Right lobe of liver (tissue), 6 donors: ENCODE measurements at regions not wholly inside any gene's neighbourhood (a gene's known extent, or its start where the extent isn't known, plus 50 kb on each side); places are given as distances from the start of the nearest gene placed in this dataset.

Experiments used
- ATAC-seq, 4 donors: fragments of 200-7000 bp; cut with Tn5 transposase; one replicate each; pipeline ENCODE4 v1.9.1; 2020; ENCODE audit warnings: mild to moderate bottlenecking in 4 of 4, moderate library complexity in 4 of 4
- DNase-seq, 3 donors: peaks; one replicate each; pipeline ENCODE4 v3.0.0-alpha.2; 2020
- H3K27ac ChIP-seq, 3 donors: fragments of 200-600 bp; one replicate each; pipeline ENCODE4 v1.8.0; 2022
- H3K27me3 ChIP-seq, 2 donors: fragments of 200-600 bp; one replicate each; pipeline ENCODE4 v1.8.0; 2022
- H3K36me3 ChIP-seq, 4 donors: fragments of 200-600 bp; sonication (generic) in 1 of 4; one replicate each; pipeline versions ENCODE4 v1.5.1 to v1.8.0; 2017 to 2022; ENCODE audit warnings: control low read depth in 1 of 4
- H3K4me1 ChIP-seq, 4 donors: fragments of 200-600 bp; sonication (generic) in 1 of 4; one replicate each; pipeline versions ENCODE4 v1.5.1 to v1.8.0; 2017 to 2022; ENCODE audit warnings: control low read depth in 1 of 4
- H3K4me3 ChIP-seq, 3 donors: fragments of 200-600 bp; one replicate each; pipeline ENCODE4 v1.8.0; 2022
- H3K9me3 ChIP-seq, 4 donors: fragments of 200-600 bp; sonication (generic) in 1 of 4; one replicate each; pipeline versions ENCODE4 v1.5.1 to v1.8.0; 2017 to 2022; ENCODE audit warnings: control low read depth in 1 of 4
- POLR2A ChIP-seq: fragments of 450-650 bp; IDR thresholded peaks from one replicate; pipeline ENCODE4 v1.6.1; 2017; ENCODE audit warnings: antibody characterized with exemption, mild to moderate bottlenecking
- WGBS: methylation state at CpG from one replicate; pipeline ENCODE4 v1.1.6; 2018; ENCODE audit warnings: low coverage, low lambda C conversion rate; ENCODE audit not compliant: insufficient coverage; ENCODE audit errors: missing lambda C conversion rate; 5-methylcytosine and 5-hydroxymethylcytosine counted together
- intact Hi-C, 2 donors: fragments of 100-400 bp; cut with DNase I; formaldehyde crosslinking; loops; one replicate each; pipeline versions ENCODE4 v1.11.2 to v1.14.1; 2022
- TF ChIP-seq, protein P1 (sequence below), 4 donors: fragments of 200-600 bp in 3 of 4; fragments of 450-650 bp in 1 of 4; IDR thresholded peaks; one replicate each; pipeline versions ENCODE4 v1.5.1 to v1.8.0; 2016 to 2022; ENCODE audit warnings: antibody characterized with exemption in 4 of 4, mild to moderate bottlenecking in 2 of 4
- donor health status: DM: no; HTN: yes; CAD: no.
- donor health status: DM: no; HTN: no; CAD: no.
- donor health status: DM: no; HTN: no; CAD: no.
- donor health status: DM: no; HTN: yes; CAD: no.
- donor health status: DM: no; HTN: yes; CAD: no.

DNA sequence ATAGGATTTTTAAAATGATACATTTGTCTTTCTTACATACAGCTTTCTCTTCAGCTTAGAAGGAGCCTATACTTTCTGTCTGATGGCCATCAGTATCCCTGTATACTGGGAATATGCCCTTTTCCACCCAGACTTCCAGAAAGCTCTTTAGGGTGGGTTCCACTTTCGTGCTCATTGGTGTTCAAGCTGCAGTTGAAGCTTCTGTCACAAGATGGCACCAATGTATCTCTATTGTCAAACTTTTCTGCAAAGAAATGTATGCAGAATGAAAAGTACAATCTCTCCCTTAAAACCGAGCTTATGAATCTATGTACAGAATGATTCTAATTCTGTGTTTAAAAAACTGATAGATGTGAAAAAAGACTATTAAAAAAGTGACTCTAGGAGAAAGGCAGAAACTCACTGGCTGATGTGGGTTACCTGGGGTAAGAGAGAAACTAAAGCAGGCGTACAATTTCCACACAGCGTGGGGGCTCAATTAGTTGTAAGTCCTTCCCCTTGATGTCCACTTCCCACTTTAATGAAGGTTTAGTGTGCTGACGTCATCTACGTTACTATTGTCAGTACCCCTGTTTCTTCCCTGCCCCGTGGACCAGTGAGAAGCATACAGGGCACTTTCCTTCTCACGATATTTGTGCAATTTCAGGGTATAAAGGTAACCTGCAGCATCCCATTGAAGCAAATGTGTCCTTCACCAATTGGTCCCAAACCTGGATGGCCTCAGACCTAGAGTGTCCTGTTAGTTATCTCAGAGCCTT lies 57.3 kb upstream of the TCEAL2 start:
- Histone ChIP-seq H3K27me3 (no peaks in the 10 kb centered on the region), H3K4me1 (no peaks in the 10 kb centered on the region), H3K4me3 (no peak overlapping the region), H3K9me3 (no peaks in the 10 kb centered on the region), H3K36me3 (no peaks in the 10 kb centered on the region), H3K27ac (no peak overlapping the region)
- TF ChIP-seq POLR2A = no peak
- TF ChIP-seq, protein P1, sequence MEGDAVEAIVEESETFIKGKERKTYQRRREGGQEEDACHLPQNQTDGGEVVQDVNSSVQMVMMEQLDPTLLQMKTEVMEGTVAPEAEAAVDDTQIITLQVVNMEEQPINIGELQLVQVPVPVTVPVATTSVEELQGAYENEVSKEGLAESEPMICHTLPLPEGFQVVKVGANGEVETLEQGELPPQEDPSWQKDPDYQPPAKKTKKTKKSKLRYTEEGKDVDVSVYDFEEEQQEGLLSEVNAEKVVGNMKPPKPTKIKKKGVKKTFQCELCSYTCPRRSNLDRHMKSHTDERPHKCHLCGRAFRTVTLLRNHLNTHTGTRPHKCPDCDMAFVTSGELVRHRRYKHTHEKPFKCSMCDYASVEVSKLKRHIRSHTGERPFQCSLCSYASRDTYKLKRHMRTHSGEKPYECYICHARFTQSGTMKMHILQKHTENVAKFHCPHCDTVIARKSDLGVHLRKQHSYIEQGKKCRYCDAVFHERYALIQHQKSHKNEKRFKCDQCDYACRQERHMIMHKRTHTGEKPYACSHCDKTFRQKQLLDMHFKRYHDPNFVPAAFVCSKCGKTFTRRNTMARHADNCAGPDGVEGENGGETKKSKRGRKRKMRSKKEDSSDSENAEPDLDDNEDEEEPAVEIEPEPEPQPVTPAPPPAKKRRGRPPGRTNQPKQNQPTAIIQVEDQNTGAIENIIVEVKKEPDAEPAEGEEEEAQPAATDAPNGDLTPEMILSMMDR (IDR thresholded peaks at IDR 0.05) = peak; percentile 41 to 64 (median 56)
- ATAC-seq (peak; percentile 45 to 64 (median 60)), DNase-seq (no peak)
- WGBS = 36% methylated on average over 8 of the region's 8 CpGs
- intact Hi-C loops = no loop called here

DNA sequence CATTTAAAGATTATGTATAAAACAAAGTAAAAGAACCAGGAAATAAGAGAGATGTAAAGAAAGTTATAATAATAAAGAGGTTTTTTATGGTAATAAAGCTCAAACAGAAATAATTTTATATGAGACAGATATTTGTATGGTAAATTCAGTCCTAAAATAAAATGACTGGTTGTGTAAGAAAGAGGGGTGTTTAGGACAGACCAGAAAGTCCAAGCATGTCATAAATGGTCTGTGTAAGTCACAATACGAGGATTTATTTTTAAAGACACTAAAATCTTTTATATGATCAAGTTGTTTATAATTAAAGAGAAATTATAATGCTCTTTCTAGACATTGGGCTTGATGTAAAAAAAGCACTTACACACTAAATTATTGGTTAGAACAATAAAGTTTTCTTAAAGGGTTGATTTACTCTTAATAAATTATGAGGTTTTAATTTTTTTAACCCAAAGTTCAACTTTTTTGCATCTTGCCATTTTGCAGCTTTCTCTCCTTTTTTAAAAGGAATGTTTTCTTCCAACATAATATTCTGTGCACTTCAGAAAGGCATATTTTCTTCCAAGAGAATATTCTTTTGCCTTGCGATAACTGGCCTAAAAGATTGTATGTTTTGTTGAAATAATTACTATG lies 61.9 kb upstream of the TCEAL2 start:
- H3K9me3 ChIP-seq = no peaks in the 10 kb centered on the region
- 78% methylated on average over 2 of the region's 2 CpGs for WGBS
- TF ChIP-seq, protein P1 (IDR thresholded peaks at IDR 0.05) = no peak
- no peak for TF ChIP-seq POLR2A
- ATAC-seq (no peak), DNase-seq (no peak)
- intact Hi-C loops = no loop called here
- no peak overlapping the region for H3K4me3 ChIP-seq
- no peaks in the 10 kb centered on the region for H3K4me1 ChIP-seq
- H3K36me3 ChIP-seq = no peaks in the 10 kb centered on the region
- no peak overlapping the region for H3K27ac ChIP-seq
- no peaks in the 10 kb centered on the region for H3K27me3 ChIP-seq

DNA sequence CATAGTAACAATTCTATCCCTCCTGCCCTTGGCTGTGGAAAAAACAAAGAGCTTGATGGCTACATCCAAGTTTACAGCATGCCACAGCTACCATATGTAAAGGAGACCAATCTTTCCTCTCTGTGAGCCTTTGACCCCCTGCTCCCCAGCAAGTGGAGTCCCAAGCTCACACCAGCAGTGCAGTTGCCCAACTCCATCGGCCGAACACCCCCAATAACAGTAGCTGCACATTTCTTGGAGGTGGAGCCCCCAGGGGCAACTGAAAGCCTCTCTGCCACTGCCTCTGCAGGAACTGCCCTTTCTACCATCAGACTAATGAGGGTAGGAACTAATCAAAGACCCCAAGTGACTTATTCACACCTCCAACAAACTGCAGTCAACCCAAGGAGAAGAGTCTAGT lies 81.0 kb upstream of the TCEAL2 start:
- TF ChIP-seq POLR2A = no peak
- TF ChIP-seq, protein P1 (IDR thresholded peaks at IDR 0.05) = no peak
- no peak for ATAC-seq
- Histone ChIP-seq H3K27ac (no peak overlapping the region), H3K4me3 (no peak overlapping the region), H3K27me3 (no peaks in the 10 kb centered on the region), H3K9me3 (peaks cover 0 to 2% (median 0%) of the 10 kb centered on the region in 4 donors), H3K4me1 (no peaks in the 10 kb centered on the region), H3K36me3 (no peaks in the 10 kb centered on the region)
- intact Hi-C loops = no loop called here
- no peak for DNase-seq
- 30% methylated on average over 2 of the region's 2 CpGs for WGBS

DNA sequence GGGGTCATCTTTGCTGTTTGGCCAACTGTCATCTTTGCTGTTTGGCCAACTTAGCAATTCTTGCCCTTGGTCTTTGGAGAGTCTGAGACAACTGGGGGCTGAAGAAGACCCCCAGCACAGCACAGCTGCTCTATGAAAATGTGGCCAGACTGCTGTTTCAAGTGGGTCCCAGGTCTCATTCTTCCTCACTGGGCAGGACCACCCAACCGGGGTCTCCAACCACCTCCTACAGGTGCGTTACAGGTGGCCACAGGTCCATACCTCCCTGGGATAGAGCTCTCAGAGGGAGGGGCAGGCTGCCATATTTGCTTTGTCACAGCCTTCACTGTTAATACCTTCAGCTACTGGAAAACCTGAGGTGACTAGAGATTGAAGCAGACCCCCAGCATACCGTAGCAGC lies 82.1 kb upstream of the TCEAL2 start:
- intact Hi-C loops = no loop called here
- Histone ChIP-seq H3K4me1 (no peaks in the 10 kb centered on the region), H3K9me3 (peaks cover 0 to 2% (median 0%) of the 10 kb centered on the region in 4 donors), H3K4me3 (no peak overlapping the region), H3K27me3 (no peaks in the 10 kb centered on the region), H3K27ac (no peak overlapping the region), H3K36me3 (no peaks in the 10 kb centered on the region)
- 30% methylated on average over 2 of the region's 3 CpGs for WGBS
- TF ChIP-seq POLR2A = no peak
- TF ChIP-seq, protein P1 (IDR thresholded peaks at IDR 0.05) = no peak
- DNase-seq = no peak
- no peak for ATAC-seq
